Common myeloid progenitor, CD34-positive (primary cell): ENCODE measurements at regions not wholly inside any gene's neighbourhood (a gene's known extent, or its start where the extent isn't known, plus 50 kb on each side); places are given as distances from the start of the nearest gene placed in this dataset.

Source experiments
- CTCF ChIA-PET: fragments of 350-600 bp; sonication (Branson Sonifier 250); formaldehyde crosslinking; loops from one replicate; lab custom pipeline; 2021; ENCODE audit warnings: antibody characterized with exemption; lab: Charles Lee
- POLR2A ChIA-PET: fragments of 350-600 bp; sonication (Branson Sonifier 250); formaldehyde crosslinking; loops from one replicate; lab custom pipeline; 2021; ENCODE audit warnings: antibody characterized with exemption; lab: Charles Lee
- DNase-seq, 3 donors: peaks; one replicate each; pipeline versions ENCODE4 v3.0.0 to v3.0.0-alpha.2; 2013
- H3K27ac ChIP-seq, 2 experiments: 1 replicate in 1 of 2; 2 replicates in 1 of 2; pipeline ENCODE4 v1.7.0; 2013; ENCODE audit warnings: inconsistent platforms in 2 of 2, low read length in 2 of 2, mild to moderate bottlenecking in 2 of 2, low read depth in 1 of 2, moderate library complexity in 1 of 2; ENCODE audit not compliant: severe bottlenecking in 2 of 2, insufficient read depth in 1 of 2, poor library complexity in 1 of 2
- H3K27me3 ChIP-seq, 5 experiments: replicated peaks in 2 of 5; 1 replicate in 3 of 5; 2 replicates in 2 of 5; pipeline versions ENCODE4 v1.6.1 to v1.7.0; 2013; ENCODE audit warnings: low read length in 4 of 5, mild to moderate bottlenecking in 2 of 5, moderate library complexity in 2 of 5, inconsistent platforms in 1 of 5; ENCODE audit not compliant: insufficient read depth in 5 of 5, control insufficient read depth in 4 of 5
- H3K36me3 ChIP-seq, 4 experiments: 1 replicate in 2 of 4; 2 replicates in 2 of 4; pipeline versions ENCODE4 v1.6.1 to v1.7.0; 2013; ENCODE audit warnings: low read length in 3 of 4, control low read depth in 1 of 4, mild to moderate bottlenecking in 1 of 4; ENCODE audit not compliant: control insufficient read depth in 4 of 4, insufficient read depth in 4 of 4
- H3K4me1 ChIP-seq, 4 experiments: 1 replicate in 3 of 4; 2 replicates in 1 of 4; pipeline versions ENCODE4 v1.6.1 to v1.7.1; 2013; ENCODE audit warnings: low read length in 3 of 4, mild to moderate bottlenecking in 3 of 4, control low read depth in 1 of 4, inconsistent platforms in 1 of 4, moderate library complexity in 1 of 4; ENCODE audit not compliant: control insufficient read depth in 4 of 4, insufficient read depth in 4 of 4; ENCODE audit errors: control extremely low read depth in 1 of 4
- H3K4me3 ChIP-seq, 7 experiments: 1 replicate in 4 of 7; 2 replicates in 3 of 7; pipeline versions ENCODE4 v1.5.1 to v1.7.0; 2013; ENCODE audit warnings: mild to moderate bottlenecking in 7 of 7, low read length in 6 of 7, moderate library complexity in 6 of 7, inconsistent platforms in 2 of 7, low read depth in 2 of 7, control low read depth in 1 of 7; ENCODE audit not compliant: insufficient read depth in 4 of 7, control insufficient read depth in 1 of 7; ENCODE audit errors: extremely low read depth in 1 of 7
- H3K9me3 ChIP-seq, 5 experiments: 1 replicate in 4 of 5; 2 replicates in 1 of 5; pipeline versions ENCODE4 v1.6.1 to v1.7.1; 2013; ENCODE audit warnings: low read length in 4 of 5, mild to moderate bottlenecking in 2 of 5, inconsistent platforms in 1 of 5, low read depth in 1 of 5, moderate library complexity in 1 of 5; ENCODE audit not compliant: control insufficient read depth in 4 of 5, insufficient read depth in 2 of 5; ENCODE audit errors: control extremely low read depth in 1 of 5
- WGBS: methylation state at CpG from one replicate; pipeline ENCODE4 v1.1.5; 2013; ENCODE audit not compliant: insufficient coverage; 5-methylcytosine and 5-hydroxymethylcytosine counted together

GRCh38 chr20:6401893-6402557 is 279.2 kb upstream of the FERMT1 start:
- POLR2A ChIA-PET, result no interaction called here
- H3K36me3 ChIP-seq, result no peaks in the 10 kb centered on the region
- CTCF ChIA-PET, result no interaction called here
- WGBS, result 30% methylated on average over 3 of the region's 3 CpGs
- peaks cover 0 to 2% (median 0%) of the 10 kb centered on the region in 5 experiments for H3K27me3 ChIP-seq
- no peaks in the 10 kb centered on the region for H3K4me1 ChIP-seq
- no peak overlapping the region for H3K4me3 ChIP-seq
- no peaks in the 10 kb centered on the region for H3K9me3 ChIP-seq
- DNase-seq, result no peak
- no peak overlapping the region for H3K27ac ChIP-seq

GRCh38 chr20:6397115-6397514 is 274.3 kb upstream of the FERMT1 start:
- no peak for DNase-seq
- H3K9me3 ChIP-seq, result no peaks in the 10 kb centered on the region
- H3K4me1 ChIP-seq, result no peaks in the 10 kb centered on the region
- WGBS, result no CpG with 5 or more reads among the region's 2 CpGs
- CTCF ChIA-PET, result no interaction called here
- POLR2A ChIA-PET, result no interaction called here
- H3K27me3 ChIP-seq, result peaks cover 0 to 2% (median 0%) of the 10 kb centered on the region in 5 experiments
- H3K4me3 ChIP-seq, result no peak overlapping the region
- H3K36me3 ChIP-seq, result no peaks in the 10 kb centered on the region
- no peak overlapping the region for H3K27ac ChIP-seq

GRCh38 chr20:6395695-6396094 is 272.9 kb upstream of the FERMT1 start:
- POLR2A ChIA-PET, result no interaction called here
- Histone ChIP-seq H3K36me3 (no peaks in the 10 kb centered on the region), H3K4me3 (no peak overlapping the region), H3K27ac (no peak overlapping the region), H3K4me1 (no peaks in the 10 kb centered on the region), H3K9me3 (no peaks in the 10 kb centered on the region), H3K27me3 (peaks cover 0 to 2% (median 0%) of the 10 kb centered on the region in 5 experiments)
- CTCF ChIA-PET, result no interaction called here
- no CpG with 5 or more reads among the region's 2 CpGs for WGBS
- no peak for DNase-seq

- Histone ChIP-seq H3K9me3 (no peaks in the 10 kb centered on the region), H3K27ac (no peak overlapping the region), H3K4me1 (no peaks in the 10 kb centered on the region), H3K27me3 (no peaks in the 10 kb centered on the region), H3K36me3 (no peaks in the 10 kb centered on the region), H3K4me3 (no peak overlapping the region)
- ChIA-PET CTCF (no interaction called here), POLR2A (no interaction called here)
- DNase-seq, result no peak
- 91% methylated on average over 2 of the region's 4 CpGs for WGBS
Observed at GRCh38 chr20:6388671-6389197, 265.9 kb upstream of the FERMT1 start.

GRCh38 chr20:6384956-6385486 is 262.2 kb upstream of the FERMT1 start:
- 75% methylated on average over 2 of the region's 2 CpGs for WGBS
- H3K36me3 ChIP-seq, result no peaks in the 10 kb centered on the region
- POLR2A ChIA-PET, result no interaction called here

GRCh38 chr20:6384380-6384779 is 261.6 kb upstream of the FERMT1 start:
- no peaks in the 10 kb centered on the region for H3K4me1 ChIP-seq
- WGBS, result 70% methylated on average over 4 of the region's 4 CpGs
- H3K27me3 ChIP-seq, result no peaks in the 10 kb centered on the region
- DNase-seq, result no peak
- ChIA-PET POLR2A (no interaction called here), CTCF (no interaction called here)
- no peak overlapping the region for H3K4me3 ChIP-seq
- H3K36me3 ChIP-seq, result no peaks in the 10 kb centered on the region
- H3K27ac ChIP-seq, result no peak overlapping the region
- no peaks in the 10 kb centered on the region for H3K9me3 ChIP-seq

More at GRCh38 chr20:6384956-6385486, 262.2 kb upstream of the FERMT1 start:
- Histone ChIP-seq H3K27ac (no peak overlapping the region), H3K4me3 (no peak overlapping the region), H3K4me1 (no peaks in the 10 kb centered on the region), H3K27me3 (no peaks in the 10 kb centered on the region), H3K9me3 (no peaks in the 10 kb centered on the region)
- CTCF ChIA-PET, result no interaction called here
- DNase-seq, result no peak

- Histone ChIP-seq H3K4me3 (no peak overlapping the region), H3K4me1 (no peaks in the 10 kb centered on the region), H3K27me3 (no peaks in the 10 kb centered on the region), H3K27ac (no peak overlapping the region), H3K9me3 (no peaks in the 10 kb centered on the region), H3K36me3 (no peaks in the 10 kb centered on the region)
- no peak for DNase-seq
- CTCF ChIA-PET, result interaction anchor here (1.3 kb wide), 1 partner anchor 11 kb away, joined by 4 read pairs; no protein-coding TSS in a partner anchor
- POLR2A ChIA-PET, result interaction anchor here (0.6 kb wide), 1 partner anchor 1239 kb away, joined by 3 read pairs; no protein-coding TSS in a partner anchor
- WGBS, result 90% methylated on average over 2 of the region's 4 CpGs
Observed at GRCh38 chr20:6381887-6382286, 259.1 kb upstream of the FERMT1 start.
